ENCODE measurements at regions not wholly inside any gene's neighbourhood (a gene's known extent, or its start where the extent isn't known, plus 50 kb on each side); places are given as distances from the start of the nearest gene placed in this dataset.

- DNase-seq (ENCODE audit: low read depth): no peak
- TF ChIP-seq, protein P1, sequence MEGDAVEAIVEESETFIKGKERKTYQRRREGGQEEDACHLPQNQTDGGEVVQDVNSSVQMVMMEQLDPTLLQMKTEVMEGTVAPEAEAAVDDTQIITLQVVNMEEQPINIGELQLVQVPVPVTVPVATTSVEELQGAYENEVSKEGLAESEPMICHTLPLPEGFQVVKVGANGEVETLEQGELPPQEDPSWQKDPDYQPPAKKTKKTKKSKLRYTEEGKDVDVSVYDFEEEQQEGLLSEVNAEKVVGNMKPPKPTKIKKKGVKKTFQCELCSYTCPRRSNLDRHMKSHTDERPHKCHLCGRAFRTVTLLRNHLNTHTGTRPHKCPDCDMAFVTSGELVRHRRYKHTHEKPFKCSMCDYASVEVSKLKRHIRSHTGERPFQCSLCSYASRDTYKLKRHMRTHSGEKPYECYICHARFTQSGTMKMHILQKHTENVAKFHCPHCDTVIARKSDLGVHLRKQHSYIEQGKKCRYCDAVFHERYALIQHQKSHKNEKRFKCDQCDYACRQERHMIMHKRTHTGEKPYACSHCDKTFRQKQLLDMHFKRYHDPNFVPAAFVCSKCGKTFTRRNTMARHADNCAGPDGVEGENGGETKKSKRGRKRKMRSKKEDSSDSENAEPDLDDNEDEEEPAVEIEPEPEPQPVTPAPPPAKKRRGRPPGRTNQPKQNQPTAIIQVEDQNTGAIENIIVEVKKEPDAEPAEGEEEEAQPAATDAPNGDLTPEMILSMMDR (conservative IDR thresholded peaks at IDR 0.05; ENCODE audit: low read length): no peak
- H3K4me3 ChIP-seq (ENCODE audit: low read length): no peak overlapping the region
Measured at GRCh38 chr4:20616313-20616712, 83.9 kb upstream of the PACRGL start.

- TF ChIP-seq, protein P1 (conservative IDR thresholded peaks at IDR 0.05; ENCODE audit: low read length): no peak
- DNase-seq (ENCODE audit: low read depth): no peak
- H3K4me3 ChIP-seq (ENCODE audit: low read length): no peak overlapping the region
Measured at GRCh38 chr4:20616848-20617247, 83.4 kb upstream of the PACRGL start.

GRCh38 chr4:20617678-20618396, 82.4 kb upstream of the PACRGL start:
- DNase-seq (ENCODE audit: low read depth): peak; percentile 70
- TF ChIP-seq, protein P1 (conservative IDR thresholded peaks at IDR 0.05; ENCODE audit: low read length): no peak
- H3K4me3 ChIP-seq (ENCODE audit: low read length): no peak overlapping the region

DNA sequence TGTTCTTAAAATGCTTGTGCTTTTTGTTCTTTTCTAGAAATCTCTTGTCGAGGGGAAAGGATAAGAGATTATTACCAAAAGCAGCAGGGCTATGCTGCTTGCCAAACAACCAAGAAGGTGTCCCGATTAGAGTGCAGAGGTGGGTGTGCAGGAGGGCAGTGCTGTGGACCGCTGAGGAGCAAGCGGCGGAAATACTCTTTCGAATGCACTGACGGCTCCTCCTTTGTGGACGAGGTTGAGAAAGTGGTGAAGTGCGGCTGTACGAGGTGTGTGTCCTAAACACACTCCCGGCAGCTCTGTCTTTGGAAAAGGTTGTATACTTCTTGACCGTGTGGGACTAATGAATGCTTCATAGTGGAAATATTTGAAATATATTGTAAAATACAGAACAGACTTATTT, 81.5 kb upstream of the PACRGL start:
- DNase-seq (ENCODE audit: low read depth): no peak
- no peak overlapping the region for H3K4me3 ChIP-seq (ENCODE audit: low read length)
- TF ChIP-seq, protein P1 (conservative IDR thresholded peaks at IDR 0.05; ENCODE audit: low read length): no peak

DNA sequence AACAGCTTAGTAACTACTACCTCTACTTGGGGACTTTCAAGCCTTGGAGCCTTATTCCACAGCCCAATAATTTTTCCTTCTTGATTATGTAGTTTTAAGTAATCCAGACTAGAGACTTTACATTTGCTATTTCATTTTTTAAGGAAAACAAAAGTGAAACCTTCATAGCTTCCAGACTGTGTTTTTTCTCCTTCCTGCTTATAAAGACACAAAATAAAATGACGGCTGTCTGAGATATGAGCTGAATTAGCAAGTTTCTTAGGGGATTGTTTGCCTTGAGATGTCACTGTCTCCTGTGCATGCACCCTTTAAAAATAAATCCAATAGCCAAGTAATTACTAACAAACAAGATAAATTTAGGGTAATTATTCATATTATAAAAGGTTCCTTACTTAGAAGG, 78.8 kb upstream of the PACRGL start:
- TF ChIP-seq, protein P1 (conservative IDR thresholded peaks at IDR 0.05; ENCODE audit: low read length): no peak
- no peak overlapping the region for H3K4me3 ChIP-seq (ENCODE audit: low read length)
- DNase-seq (ENCODE audit: low read depth): no peak

DNA sequence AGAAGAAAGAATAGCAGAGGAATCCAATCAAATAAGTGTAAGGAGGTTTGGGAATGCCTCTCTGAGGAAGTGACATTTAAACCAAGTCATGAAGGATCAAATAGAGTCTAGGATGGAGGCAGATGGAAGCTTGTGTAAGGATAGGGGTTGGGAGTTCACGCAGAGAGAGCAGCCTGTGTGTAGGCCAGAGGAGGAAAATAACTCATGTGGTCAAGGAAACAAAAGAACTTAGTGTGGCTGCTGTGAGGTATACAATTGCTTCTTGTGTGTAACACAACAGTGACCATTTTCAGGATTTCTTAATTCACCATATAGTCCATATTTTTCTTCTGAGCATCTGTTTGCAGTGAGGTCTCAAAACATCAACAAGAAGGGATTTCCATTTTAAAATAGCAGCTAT, 77.6 kb upstream of the PACRGL start:
- no peak for DNase-seq (ENCODE audit: low read depth)
- no peak overlapping the region for H3K4me3 ChIP-seq (ENCODE audit: low read length)
- TF ChIP-seq, protein P1 (conservative IDR thresholded peaks at IDR 0.05; ENCODE audit: low read length): no peak

GRCh38 chr4:20623939-20624338, 76.3 kb upstream of the PACRGL start:
- H3K4me3 ChIP-seq (ENCODE audit: low read length): no peak overlapping the region
- TF ChIP-seq, protein P1 (conservative IDR thresholded peaks at IDR 0.05; ENCODE audit: low read length): no peak
- no peak for DNase-seq (ENCODE audit: low read depth)
